Fibroblast of lung (primary cell): ENCODE measurements at regions not wholly inside any gene's neighbourhood (a gene's known extent, or its start where the extent isn't known, plus 50 kb on each side); places are given as distances from the start of the nearest gene placed in this dataset.
A peak's percentile ranks its signal among the peaks of the same experiment; 100 is the strongest.

Experiments used
- DNase-seq, 2 donors: peaks; one replicate each; pipeline versions ENCODE4 v3.0.0 to v3.0.0-alpha.2; 2010; ENCODE audit warnings: low read depth in 2 of 2
- H2AFZ ChIP-seq: 2 replicates; pipeline ENCODE4 v1.5.1; 2012; ENCODE audit warnings: low read length, control low read depth, inconsistent platforms
- H3K27ac ChIP-seq: 2 replicates; pipeline ENCODE4 v1.5.1; 2011; ENCODE audit warnings: low read length, control low read depth; ENCODE audit not compliant: insufficient read depth
- H3K27me3 ChIP-seq: 2 replicates; pipeline ENCODE4 v1.5.1; 2011; ENCODE audit warnings: mild to moderate bottlenecking, low read length; ENCODE audit not compliant: control insufficient read depth, insufficient read depth
- H3K36me3 ChIP-seq: 2 replicates; pipeline ENCODE4 v1.5.1; 2011; ENCODE audit warnings: low read length; ENCODE audit not compliant: control insufficient read depth, insufficient read depth
- H3K4me1 ChIP-seq: 2 replicates; pipeline ENCODE4 v1.5.1; 2011; ENCODE audit warnings: low read length; ENCODE audit not compliant: control insufficient read depth, insufficient read depth; ENCODE audit errors: extremely low read depth
- H3K4me2 ChIP-seq: 2 replicates; pipeline ENCODE4 v1.5.1; 2011; ENCODE audit warnings: low read length, control low read depth; ENCODE audit not compliant: insufficient read depth; ENCODE audit errors: extremely low read depth
- H3K4me3 ChIP-seq, 4 experiments: fragments of 200-600 bp in 1 of 4; sonication (generic) in 1 of 4; replicated peaks in 1 of 4; 2 replicates each; pipeline ENCODE4 v1.5.1; 2011 to 2016; ENCODE audit warnings: low read length in 4 of 4, low read depth in 3 of 4, mild to moderate bottlenecking in 3 of 4, control low read depth in 2 of 4, inconsistent platforms in 1 of 4, mixed read lengths in 1 of 4; ENCODE audit not compliant: insufficient read depth in 1 of 4; ENCODE audit errors: control extremely low read depth in 1 of 4
- H3K79me2 ChIP-seq: 2 replicates; pipeline ENCODE4 v1.5.1; 2012; ENCODE audit warnings: mild to moderate bottlenecking, low read length, inconsistent platforms; ENCODE audit not compliant: control insufficient read depth, insufficient read depth
- H3K9ac ChIP-seq: 2 replicates; pipeline ENCODE4 v1.5.1; 2011; ENCODE audit warnings: mild to moderate bottlenecking, low read length, control low read depth; ENCODE audit not compliant: insufficient read depth
- H3K9me3 ChIP-seq: 2 replicates; pipeline ENCODE4 v1.5.1; 2012; ENCODE audit warnings: low read depth, low read length; ENCODE audit not compliant: control insufficient read depth, insufficient read depth
- H4K20me1 ChIP-seq: 2 replicates; pipeline ENCODE4 v1.5.1; 2011; ENCODE audit warnings: low read length; ENCODE audit not compliant: control insufficient read depth, insufficient read depth; ENCODE audit errors: extremely low read depth
- CTCF ChIP-seq, 2 donors: IDR thresholded peaks in 1 of 2; conservative IDR thresholded peaks in 1 of 2; 1 replicate in 1 of 2; 2 replicates in 1 of 2; pipeline ENCODE4 v1.5.1; 2011 to 2012; ENCODE audit warnings: low read length in 2 of 2, control low read depth in 1 of 2, inconsistent platforms in 1 of 2, low read depth in 1 of 2, mild to moderate bottlenecking in 1 of 2
- EZH2 ChIP-seq: IDR thresholded peaks from 2 replicates; pipeline ENCODE4 v1.5.1; 2012; ENCODE audit warnings: low read length, control low read depth, mild to moderate bottlenecking; ENCODE audit errors: missing control alignments

GRCh38 chr15:39106950-39107349 lies 473.9 kb upstream of the THBS1 start:
- H3K4me3 ChIP-seq = no peak overlapping the region
- no peaks in the 10 kb centered on the region for H3K36me3 ChIP-seq

GRCh38 chr15:39108021-39108420 lies 472.9 kb upstream of the THBS1 start:
- no peaks in the 10 kb centered on the region for H3K79me2 ChIP-seq
- no peak for DNase-seq
- H3K9me3 ChIP-seq = no peaks in the 10 kb centered on the region
- H2AFZ ChIP-seq = no peak overlapping the region
- no peak overlapping the region for H3K27ac ChIP-seq
- TF ChIP-seq EZH2 (no peak), CTCF (conservative IDR thresholded peaks at IDR 0.05 in 1 of 2, IDR thresholded peaks at IDR 0.05 in 1 of 2; ENCODE audit: low read depth in 1 of 2, low read length in 2 of 2) (no peak)
- no peak overlapping the region for H3K4me2 ChIP-seq
- H3K27me3 ChIP-seq = no peaks in the 10 kb centered on the region
- no peaks in the 10 kb centered on the region for H3K4me1 ChIP-seq
- H3K4me3 ChIP-seq = no peak overlapping the region
- no peaks in the 10 kb centered on the region for H3K36me3 ChIP-seq
- H3K9ac ChIP-seq = no peak overlapping the region
- no peaks in the 10 kb centered on the region for H4K20me1 ChIP-seq

More at GRCh38 chr15:39106950-39107349, 473.9 kb upstream of the THBS1 start:
- Histone ChIP-seq H3K4me1 (no peaks in the 10 kb centered on the region), H2AFZ (no peak overlapping the region), H4K20me1 (no peaks in the 10 kb centered on the region), H3K27ac (no peak overlapping the region), H3K9ac (no peak overlapping the region), H3K27me3 (no peaks in the 10 kb centered on the region), H3K9me3 (no peaks in the 10 kb centered on the region), H3K79me2 (no peaks in the 10 kb centered on the region), H3K4me2 (no peak overlapping the region)
- DNase-seq = peak in 1 of 2 donors; percentile 50
- TF ChIP-seq EZH2 (no peak), CTCF (conservative IDR thresholded peaks at IDR 0.05 in 1 of 2, IDR thresholded peaks at IDR 0.05 in 1 of 2; ENCODE audit: low read depth in 1 of 2, low read length in 2 of 2) (no peak)

- H4K20me1 ChIP-seq = no peaks in the 10 kb centered on the region
- no peak overlapping the region for H3K4me2 ChIP-seq
- H3K27ac ChIP-seq = no peak overlapping the region
- peak in 1 of 2 donors; percentile 94 for DNase-seq
- no peaks in the 10 kb centered on the region for H3K79me2 ChIP-seq
- no peaks in the 10 kb centered on the region for H3K9me3 ChIP-seq
- H3K27me3 ChIP-seq = no peaks in the 10 kb centered on the region
- no peak overlapping the region for H3K4me3 ChIP-seq
- H3K4me1 ChIP-seq = no peaks in the 10 kb centered on the region
- H3K36me3 ChIP-seq = no peaks in the 10 kb centered on the region
- TF ChIP-seq EZH2 (no peak), CTCF (conservative IDR thresholded peaks at IDR 0.05 in 1 of 2, IDR thresholded peaks at IDR 0.05 in 1 of 2; ENCODE audit: low read depth in 1 of 2, low read length in 2 of 2) (no peak)
- H2AFZ ChIP-seq = no peak overlapping the region
- H3K9ac ChIP-seq = no peak overlapping the region
Observed at GRCh38 chr15:39110336-39110735, 470.5 kb upstream of the THBS1 start.
